HS-5 (cell line): ENCODE measurements at regions not wholly inside any gene's neighbourhood (a gene's known extent, or its start where the extent isn't known, plus 50 kb on each side); places are given as distances from the start of the nearest gene placed in this dataset.
A peak's percentile ranks its signal among the peaks of the same experiment; 100 is the strongest.

Source experiments
- DNase-seq: peaks from one replicate; pipeline ENCODE4 v3.0.0-alpha.2; 2012; ENCODE audit warnings: low read depth

- DNase-seq, result no peak
Observed at GRCh38 chr7:41524876-41525275, 178.0 kb downstream of the INHBA start.

GRCh38 chr7:41520445-41520844 lies 182.4 kb downstream of the INHBA start:
- DNase-seq, result no peak

- DNase-seq, result no peak
Observed at GRCh38 chr7:41517771-41518170, 185.1 kb downstream of the INHBA start.

GRCh38 chr7:41508755-41509154 lies 194.1 kb downstream of the INHBA start:
- no peak for DNase-seq

- no peak for DNase-seq
Observed at GRCh38 chr7:41507686-41508268, 195.1 kb downstream of the INHBA start.

GRCh38 chr7:41504214-41504980 lies 198.5 kb downstream of the INHBA start:
- DNase-seq, result no peak

GRCh38 chr7:41503438-41503837 lies 199.5 kb downstream of the INHBA start:
- no peak for DNase-seq

- DNase-seq, result no peak
Observed at GRCh38 chr7:41501466-41501865, 201.4 kb downstream of the INHBA start.

- no peak for DNase-seq
Observed at GRCh38 chr7:41501006-41501405, 201.9 kb downstream of the INHBA start.

- DNase-seq, result no peak
Observed at GRCh38 chr7:41492603-41493002, 210.3 kb downstream of the INHBA start.

- DNase-seq, result no peak
Observed at GRCh38 chr7:41491883-41492471, 210.9 kb downstream of the INHBA start.

GRCh38 chr7:41491308-41491707 lies 211.6 kb downstream of the INHBA start:
- DNase-seq, result no peak

GRCh38 chr7:41489885-41490284 lies 213.0 kb downstream of the INHBA start:
- no peak for DNase-seq

- DNase-seq, result no peak
Observed at GRCh38 chr7:41487229-41487940, 215.5 kb downstream of the INHBA start.

- no peak for DNase-seq
Observed at GRCh38 chr7:41481353-41481752, 221.5 kb downstream of the INHBA start.

- DNase-seq, result no peak
Observed at GRCh38 chr7:41478187-41478586, 224.7 kb downstream of the INHBA start.

- DNase-seq, result no peak
Observed at GRCh38 chr7:41476460-41476803, 226.5 kb downstream of the INHBA start.

- DNase-seq, result no peak
Observed at GRCh38 chr7:41475801-41476459, 227.0 kb downstream of the INHBA start.

- DNase-seq, result peak; percentile 19
Observed at GRCh38 chr7:41472427-41473125, 230.3 kb downstream of the INHBA start.

GRCh38 chr7:41470081-41470480 lies 232.8 kb downstream of the INHBA start:
- DNase-seq, result no peak

GRCh38 chr7:41467596-41467995 lies 235.3 kb downstream of the INHBA start:
- no peak for DNase-seq
